ENCODE measurements at regions not wholly inside any gene's neighbourhood (a gene's known extent, or its start where the extent isn't known, plus 50 kb on each side); places are given as distances from the start of the nearest gene placed in this dataset.

GRCh38 chr19:7419153-7419552 is 69.7 kb downstream of the PEX11G start:
- TF ChIP-seq CTCF (IDR thresholded peaks at IDR 0.05) (no peak), POLR2AphosphoS5 (IDR thresholded peaks at IDR 0.05) (no peak), POLR2A (IDR thresholded peaks at IDR 0.05) (no peak)

All from stomach (tissue), 4 donors.